Spinal cord (tissue), 9 donors: ENCODE measurements at regions not wholly inside any gene's neighbourhood (a gene's known extent, or its start where the extent isn't known, plus 50 kb on each side); places are given as distances from the start of the nearest gene placed in this dataset.

Experiments used
- DNase-seq, 6 donors: peaks; one replicate each; pipeline versions ENCODE4 v3.0.0 to v3.0.0-alpha.2; 2013 to 2015; ENCODE audit warnings: low spot score in 6 of 6, low read depth in 4 of 6
- H3K27ac ChIP-seq: one replicate; pipeline ENCODE4 v1.5.1; 2013; ENCODE audit warnings: low read depth, low read length, control low read depth
- H3K27me3 ChIP-seq: one replicate; pipeline ENCODE4 v1.6.1; 2013; ENCODE audit warnings: low read length; ENCODE audit not compliant: control insufficient read depth, insufficient read depth
- H3K36me3 ChIP-seq: one replicate; pipeline ENCODE4 v1.6.1; 2013; ENCODE audit warnings: low read length; ENCODE audit not compliant: control insufficient read depth, insufficient read depth
- H3K4me1 ChIP-seq: one replicate; pipeline ENCODE4 v1.6.1; 2013; ENCODE audit warnings: low read length; ENCODE audit not compliant: control insufficient read depth, insufficient read depth
- H3K4me3 ChIP-seq: one replicate; pipeline ENCODE4 v1.5.1; 2013; ENCODE audit warnings: low read depth, low read length, control low read depth
- H3K9me3 ChIP-seq: one replicate; pipeline ENCODE4 v1.6.1; 2013; ENCODE audit warnings: low read length; ENCODE audit not compliant: control insufficient read depth, insufficient read depth
- WGBS: methylation state at CpG from one replicate; pipeline ENCODE4 v1.1.5; 2013; ENCODE audit warnings: missing lambda C conversion rate; ENCODE audit not compliant: insufficient coverage; 5-methylcytosine and 5-hydroxymethylcytosine counted together
- donor health status: healthy.

DNA sequence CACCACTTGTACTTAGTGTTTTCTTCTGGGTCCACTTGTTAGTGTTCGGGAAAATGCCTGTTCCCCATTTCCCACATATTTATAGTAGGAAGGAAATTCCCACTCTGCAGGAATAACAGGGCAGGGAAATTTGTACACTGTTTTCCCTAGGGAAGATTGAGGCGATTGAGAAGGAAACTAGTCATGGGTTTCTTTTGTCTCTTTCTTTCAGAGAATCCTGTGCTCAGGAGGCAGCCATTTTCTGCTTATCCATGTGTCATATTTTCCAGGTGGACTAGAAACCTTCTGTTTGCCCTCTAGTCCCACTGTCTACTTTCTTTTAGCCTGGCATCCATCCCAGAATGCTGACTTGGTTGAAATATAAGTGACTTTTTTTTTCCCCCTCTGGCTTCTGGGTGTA lies 299.1 kb upstream of the ANKRD50 start:
- no CpG with 5 or more reads among the region's 2 CpGs for WGBS
- no peak overlapping the region for H3K27ac ChIP-seq
- no peaks in the 10 kb centered on the region for H3K36me3 ChIP-seq
- DNase-seq = no peak
- H3K4me3 ChIP-seq = no peak overlapping the region
- H3K4me1 ChIP-seq = no peaks in the 10 kb centered on the region
- no peaks in the 10 kb centered on the region for H3K9me3 ChIP-seq
- no peaks in the 10 kb centered on the region for H3K27me3 ChIP-seq

GRCh38 chr4:125010796-125011503 lies 298.4 kb upstream of the ANKRD50 start:
- Histone ChIP-seq H3K9me3 (no peaks in the 10 kb centered on the region), H3K4me3 (no peak overlapping the region), H3K4me1 (no peaks in the 10 kb centered on the region), H3K27ac (no peak overlapping the region), H3K27me3 (no peaks in the 10 kb centered on the region), H3K36me3 (no peaks in the 10 kb centered on the region)
- WGBS = no CpG with 5 or more reads among the region's 7 CpGs
- no peak for DNase-seq

GRCh38 chr4:125008676-125009075 lies 296.1 kb upstream of the ANKRD50 start:
- H3K9me3 ChIP-seq = no peaks in the 10 kb centered on the region
- DNase-seq = no peak
- no CpG with 5 or more reads among the region's 1 CpG for WGBS
- no peak overlapping the region for H3K4me3 ChIP-seq
- no peaks in the 10 kb centered on the region for H3K36me3 ChIP-seq
- no peak overlapping the region for H3K27ac ChIP-seq
- H3K27me3 ChIP-seq = no peaks in the 10 kb centered on the region
- H3K4me1 ChIP-seq = no peaks in the 10 kb centered on the region

DNA sequence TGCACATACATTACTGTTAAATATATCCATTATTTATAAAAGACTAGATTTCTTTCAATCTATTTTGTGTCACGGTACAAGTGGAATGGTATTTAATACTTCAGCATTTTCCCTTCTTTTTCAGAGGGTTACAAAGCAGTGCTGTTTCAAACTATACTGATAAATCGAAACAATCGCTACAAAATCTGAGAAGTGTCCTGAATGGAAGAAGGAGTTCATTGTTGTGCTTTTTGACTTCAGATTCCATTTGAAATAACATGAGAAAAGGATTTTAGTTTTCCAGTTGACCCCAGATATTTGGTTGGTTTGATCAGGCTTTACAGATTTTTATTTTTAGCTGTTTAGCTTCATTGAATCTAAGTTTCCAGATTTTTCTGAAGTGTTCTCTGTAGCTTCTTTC lies 292.1 kb upstream of the ANKRD50 start:
- no CpG with 5 or more reads among the region's 3 CpGs for WGBS
- Histone ChIP-seq H3K9me3 (no peaks in the 10 kb centered on the region), H3K27ac (peak overlapping the region; percentile 68), H3K4me3 (no peak overlapping the region), H3K27me3 (no peaks in the 10 kb centered on the region), H3K4me1 (no peaks in the 10 kb centered on the region), H3K36me3 (no peaks in the 10 kb centered on the region)
- peak in 1 of 6 donors; percentile 20 for DNase-seq

- no peaks in the 10 kb centered on the region for H3K9me3 ChIP-seq
These were observed 291.3 kb upstream of the ANKRD50 start for GRCh38 chr4:125003840-125004239.

GRCh38 chr4:124997991-124998390 lies 285.5 kb upstream of the ANKRD50 start:
- H3K4me3 ChIP-seq = no peak overlapping the region
- no peaks in the 10 kb centered on the region for H3K9me3 ChIP-seq
- no peaks in the 10 kb centered on the region for H3K36me3 ChIP-seq
- no peaks in the 10 kb centered on the region for H3K4me1 ChIP-seq
- H3K27me3 ChIP-seq = no peaks in the 10 kb centered on the region
- peak overlapping the region; percentile 54 for H3K27ac ChIP-seq
- peak in 1 of 6 donors; percentile 59 for DNase-seq

More at GRCh38 chr4:125003840-125004239, 291.3 kb upstream of the ANKRD50 start:
- WGBS = 86% methylated on average over 1 of the region's 3 CpGs
- Histone ChIP-seq H3K27ac (peak overlapping the region; percentile 68), H3K4me1 (no peaks in the 10 kb centered on the region), H3K4me3 (no peak overlapping the region), H3K36me3 (no peaks in the 10 kb centered on the region), H3K27me3 (no peaks in the 10 kb centered on the region)
- no peak for DNase-seq

DNA sequence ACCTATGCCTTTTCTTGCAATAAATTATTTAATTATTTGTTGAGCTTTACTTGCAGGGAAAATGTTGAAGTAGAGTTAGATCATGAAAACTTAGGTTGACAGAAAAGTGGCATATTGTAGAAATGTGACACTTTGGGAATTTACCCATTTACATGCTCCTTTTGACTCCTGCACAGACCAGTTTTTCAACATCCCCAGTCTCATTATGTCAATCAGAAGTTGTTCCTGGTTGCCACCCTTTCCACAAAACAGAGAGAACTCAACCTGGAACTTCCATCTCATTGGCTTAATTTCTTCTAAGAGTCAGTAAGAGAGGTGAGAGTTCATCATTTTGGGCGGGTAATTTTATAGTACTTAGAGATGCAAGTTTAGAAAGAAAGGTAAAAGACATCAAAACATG lies 284.6 kb upstream of the ANKRD50 start:
- no CpG with 5 or more reads among the region's 1 CpG for WGBS
- Histone ChIP-seq H3K36me3 (no peaks in the 10 kb centered on the region), H3K27ac (peak overlapping the region; percentile 26), H3K27me3 (no peaks in the 10 kb centered on the region), H3K9me3 (no peaks in the 10 kb centered on the region), H3K4me1 (no peaks in the 10 kb centered on the region), H3K4me3 (no peak overlapping the region)
- no peak for DNase-seq

- Histone ChIP-seq H3K36me3 (no peaks in the 10 kb centered on the region), H3K27me3 (no peaks in the 10 kb centered on the region), H3K9me3 (no peaks in the 10 kb centered on the region), H3K4me1 (no peaks in the 10 kb centered on the region), H3K4me3 (no peak overlapping the region), H3K27ac (no peak overlapping the region)
- DNase-seq = no peak
- no CpG with 5 or more reads among the region's 2 CpGs for WGBS
These were observed 281.3 kb upstream of the ANKRD50 start for GRCh38 chr4:124993838-124994237.

GRCh38 chr4:124990398-124990797 lies 277.9 kb upstream of the ANKRD50 start:
- H3K27ac ChIP-seq = no peak overlapping the region
- DNase-seq = no peak
- H3K9me3 ChIP-seq = no peaks in the 10 kb centered on the region
- no CpG with 5 or more reads among the region's 2 CpGs for WGBS
- no peaks in the 10 kb centered on the region for H3K36me3 ChIP-seq
- H3K27me3 ChIP-seq = no peaks in the 10 kb centered on the region
- no peaks in the 10 kb centered on the region for H3K4me1 ChIP-seq
- no peak overlapping the region for H3K4me3 ChIP-seq

DNA sequence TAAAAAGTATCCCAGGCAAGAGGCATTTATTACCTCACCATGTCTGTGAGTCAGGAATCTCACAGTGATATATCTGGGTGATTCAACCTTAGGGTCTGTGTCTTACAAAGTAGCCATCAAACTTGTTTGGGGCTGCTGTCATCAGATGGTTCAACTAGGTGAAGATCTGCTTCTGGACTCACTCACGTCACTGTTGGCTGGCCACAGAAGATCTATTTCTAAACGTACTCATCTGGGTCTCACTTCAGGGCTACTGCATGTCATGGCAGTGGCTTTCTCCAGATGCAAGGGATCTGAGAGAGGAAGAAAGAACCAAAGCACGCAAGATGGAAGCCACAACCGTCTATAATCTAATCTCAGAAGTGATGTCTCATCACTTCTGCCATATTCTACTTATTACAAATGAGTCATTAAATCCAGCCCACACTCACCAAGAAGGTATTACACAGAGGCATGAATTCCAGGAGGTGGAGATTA lies 267.8 kb upstream of the ANKRD50 start:
- Histone ChIP-seq H3K4me3 (no peak overlapping the region), H3K9me3 (no peaks in the 10 kb centered on the region), H3K27ac (no peak overlapping the region), H3K27me3 (no peaks in the 10 kb centered on the region), H3K4me1 (no peaks in the 10 kb centered on the region), H3K36me3 (no peaks in the 10 kb centered on the region)
- no peak for DNase-seq
- 95% methylated on average over 2 of the region's 4 CpGs for WGBS
